Ishikawa (cell line): ENCODE measurements at regions not wholly inside any gene's neighbourhood (a gene's known extent, or its start where the extent isn't known, plus 50 kb on each side); places are given as distances from the start of the nearest gene placed in this dataset.

ENCODE experiments used
- CEBPB ChIP-seq: IDR thresholded peaks from 2 replicates; pipeline ENCODE4 v1.6.1; 2012
- CREB1 ChIP-seq: IDR thresholded peaks from 2 replicates; pipeline ENCODE4 v1.6.1; 2012; ENCODE audit warnings: low read depth
- EGR1 ChIP-seq: IDR thresholded peaks from 2 replicates; pipeline ENCODE4 v1.6.1; 2012
- EP300 ChIP-seq: IDR thresholded peaks from 2 replicates; pipeline ENCODE4 v1.6.1; 2012; ENCODE audit warnings: borderline replicate concordance
- FOXM1 ChIP-seq: IDR thresholded peaks from 2 replicates; pipeline ENCODE4 v1.6.1; 2012; ENCODE audit warnings: low read depth, borderline replicate concordance
- MAX ChIP-seq: IDR thresholded peaks from 2 replicates; pipeline ENCODE4 v1.6.1; 2012
- NFIC ChIP-seq: IDR thresholded peaks from 2 replicates; pipeline ENCODE4 v1.6.1; 2012
- RAD21 ChIP-seq: IDR thresholded peaks from 2 replicates; pipeline ENCODE4 v1.6.1; 2012; ENCODE audit warnings: low read depth
- REST ChIP-seq: IDR thresholded peaks from 2 replicates; pipeline ENCODE4 v1.6.1; 2012; ENCODE audit warnings: low read depth, mild to moderate bottlenecking
- TAF1 ChIP-seq: IDR thresholded peaks from 2 replicates; pipeline ENCODE4 v1.6.1; 2012; ENCODE audit warnings: low read depth, mild to moderate bottlenecking
- TCF12 ChIP-seq: IDR thresholded peaks from 2 replicates; pipeline ENCODE4 v1.6.1; 2012; ENCODE audit warnings: low read depth
- TEAD4 ChIP-seq: IDR thresholded peaks from 2 replicates; pipeline ENCODE4 v1.6.1; 2012
- USF1 ChIP-seq: IDR thresholded peaks from 2 replicates; pipeline ENCODE4 v1.6.1; 2012
- YY1 ChIP-seq: IDR thresholded peaks from 2 replicates; pipeline ENCODE4 v1.6.1; 2012; ENCODE audit warnings: low read depth
- ZBTB7A ChIP-seq: IDR thresholded peaks from 2 replicates; pipeline ENCODE4 v1.6.1; 2012; ENCODE audit warnings: low read depth

- TF ChIP-seq CREB1 (no peak), REST (no peak), TEAD4 (no peak), EGR1 (no peak), CEBPB (no peak), EP300 (no peak), RAD21 (no peak), TAF1 (no peak), FOXM1 (no peak), NFIC (no peak), MAX (no peak), YY1 (no peak), ZBTB7A (no peak), TCF12 (no peak), USF1 (no peak)
Observed at GRCh38 chr2:125796784-125797183, 859.2 kb upstream of the GYPC start.

- TF ChIP-seq CREB1 (no peak), TCF12 (no peak), EP300 (no peak), RAD21 (no peak), TEAD4 (no peak), FOXM1 (no peak), CEBPB (no peak), YY1 (no peak), USF1 (no peak), NFIC (no peak), TAF1 (no peak), EGR1 (no peak), ZBTB7A (no peak), REST (no peak), MAX (no peak)
Observed at GRCh38 chr2:125797192-125797591, 858.8 kb upstream of the GYPC start.

- no peak for TF ChIP-seq YY1
- no peak for TF ChIP-seq TEAD4
- TF ChIP-seq ZBTB7A: no peak
- TF ChIP-seq USF1: no peak
- TF ChIP-seq REST: no peak
- TF ChIP-seq MAX: no peak
- TF ChIP-seq CREB1: no peak
- no peak for TF ChIP-seq TCF12
- TF ChIP-seq FOXM1: no peak
- no peak for TF ChIP-seq NFIC
- TF ChIP-seq EGR1: no peak
- no peak for TF ChIP-seq EP300
- TF ChIP-seq RAD21: no peak
Observed at GRCh38 chr2:125822746-125823145, 833.2 kb upstream of the GYPC start.

- TF ChIP-seq REST (no peak), EP300 (no peak), FOXM1 (no peak), TEAD4 (no peak), CEBPB (no peak), YY1 (no peak), NFIC (no peak), EGR1 (no peak), ZBTB7A (no peak), CREB1 (no peak), RAD21 (no peak), TAF1 (no peak), TCF12 (no peak)
Observed at GRCh38 chr2:125837128-125837527, 818.8 kb upstream of the GYPC start.
